Stimulated activated naive CD4-positive, alpha-beta T cell treated with Interleukin-2 at 50 U/mL for 16 hours (primary cell): ENCODE measurements at regions not wholly inside any gene's neighbourhood (a gene's known extent, or its start where the extent isn't known, plus 50 kb on each side); places are given as distances from the start of the nearest gene placed in this dataset.

ENCODE experiments used
- DNase-seq: peaks from one replicate; lab custom pipeline; 2025; lab: John Stamatoyannopoulos, UW

DNA sequence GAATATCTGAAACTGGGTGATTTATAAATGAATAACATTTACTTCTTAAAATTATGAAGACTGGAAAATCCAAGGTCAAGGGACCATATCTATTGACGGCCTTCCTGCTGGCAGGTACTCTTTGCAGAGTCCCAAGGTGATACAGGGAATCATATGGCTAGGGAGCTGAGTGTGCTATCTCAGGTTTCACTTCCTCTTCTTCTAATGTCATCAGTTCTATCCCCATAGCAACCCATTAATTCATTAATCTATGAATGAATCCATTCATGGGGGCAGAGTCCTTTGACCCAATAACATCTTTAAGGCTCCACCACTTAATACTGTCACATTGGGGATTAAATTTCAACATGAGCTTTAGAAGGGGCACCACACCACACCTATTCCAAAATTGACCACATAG, 772.0 kb downstream of the HACE1 start:
- DNase-seq: no peak

DNA sequence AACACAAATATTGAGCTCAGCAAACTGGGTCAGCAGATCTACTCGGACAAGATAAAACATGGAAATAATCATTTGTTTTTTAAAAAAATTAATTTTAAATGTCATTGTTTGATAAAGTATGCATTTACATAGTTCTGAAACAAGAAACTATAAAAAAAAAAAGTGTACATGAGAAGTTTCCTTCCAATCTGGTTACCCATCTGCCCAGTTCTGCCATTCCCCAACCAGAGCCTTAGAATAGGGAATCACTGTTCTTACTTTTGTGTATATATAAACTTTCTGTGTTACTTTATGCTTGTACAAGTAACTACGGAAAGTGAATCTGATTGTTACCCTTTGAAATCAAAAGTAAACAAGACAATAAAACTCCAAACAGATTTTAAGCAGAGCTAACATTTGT, 791.4 kb downstream of the HACE1 start:
- no peak for DNase-seq

- DNase-seq: no peak
Measured at GRCh38 chr6:104064876-104065275, 794.8 kb downstream of the HACE1 start.

- no peak for DNase-seq
Measured at GRCh38 chr6:104050455-104050854, 809.3 kb downstream of the HACE1 start.

DNA sequence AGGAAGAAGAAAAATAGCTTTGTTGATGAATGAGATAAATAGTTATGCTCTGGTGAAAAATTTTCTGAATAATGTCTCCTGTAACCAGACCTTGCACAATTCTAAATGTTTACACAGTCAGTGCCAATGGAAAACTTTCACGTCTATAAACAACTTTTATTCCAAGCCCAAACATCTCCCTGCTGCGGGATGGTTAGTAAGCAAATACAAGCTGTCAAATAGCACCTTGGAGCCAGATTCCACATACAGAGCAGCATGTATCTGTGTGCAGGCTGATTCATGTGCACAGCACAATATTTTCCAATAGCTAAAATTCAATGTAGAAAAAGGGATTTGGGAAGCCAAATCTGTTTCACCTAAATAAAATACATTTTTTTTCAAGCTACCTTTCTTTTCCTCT, 813.3 kb downstream of the HACE1 start:
- DNase-seq: no peak

GRCh38 chr6:104031346-104031745, 828.4 kb downstream of the HACE1 start:
- DNase-seq: no peak

- DNase-seq: no peak
Measured at GRCh38 chr6:104022126-104022525, 837.6 kb downstream of the HACE1 start.

GRCh38 chr6:104019075-104019753, 840.5 kb downstream of the HACE1 start:
- no peak for DNase-seq

- no peak for DNase-seq
Measured at GRCh38 chr6:104017410-104018381, 842.0 kb downstream of the HACE1 start.

DNA sequence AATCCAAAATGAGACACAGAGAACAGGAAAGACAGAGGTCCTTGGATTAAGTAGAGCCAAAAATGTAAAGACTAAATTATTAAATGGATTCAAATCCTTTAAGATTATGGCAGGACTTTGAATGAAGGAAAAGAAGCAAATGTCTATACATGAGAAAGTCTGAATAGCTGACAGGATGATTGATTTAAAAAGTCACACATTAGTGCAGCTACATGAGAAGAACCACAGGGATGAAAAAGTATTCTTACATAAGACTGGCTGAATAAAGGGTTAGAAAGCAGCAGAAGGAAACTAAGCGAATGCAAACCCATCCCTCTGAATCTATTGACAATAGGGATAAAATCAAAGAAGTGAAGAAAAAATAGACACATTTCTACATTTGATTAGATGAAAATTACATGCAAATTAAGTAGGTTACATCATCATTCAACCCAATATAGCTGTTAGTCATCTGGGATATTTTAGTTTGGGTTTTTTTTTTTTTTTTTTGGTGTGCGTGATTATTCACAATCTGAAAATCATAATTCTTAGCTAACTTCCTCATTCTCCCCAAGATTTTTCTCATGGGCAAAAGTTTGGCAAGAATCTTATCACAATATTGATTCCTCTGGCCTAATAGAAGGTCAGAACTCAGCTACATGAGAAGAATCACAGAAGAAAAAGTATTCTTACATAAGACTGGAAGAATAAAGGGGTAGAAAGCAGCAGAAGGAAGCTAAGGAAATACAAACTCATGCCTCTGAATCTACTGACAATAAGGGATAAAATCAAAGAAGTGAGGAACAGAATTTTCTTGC, 845.4 kb downstream of the HACE1 start:
- DNase-seq: no peak

DNA sequence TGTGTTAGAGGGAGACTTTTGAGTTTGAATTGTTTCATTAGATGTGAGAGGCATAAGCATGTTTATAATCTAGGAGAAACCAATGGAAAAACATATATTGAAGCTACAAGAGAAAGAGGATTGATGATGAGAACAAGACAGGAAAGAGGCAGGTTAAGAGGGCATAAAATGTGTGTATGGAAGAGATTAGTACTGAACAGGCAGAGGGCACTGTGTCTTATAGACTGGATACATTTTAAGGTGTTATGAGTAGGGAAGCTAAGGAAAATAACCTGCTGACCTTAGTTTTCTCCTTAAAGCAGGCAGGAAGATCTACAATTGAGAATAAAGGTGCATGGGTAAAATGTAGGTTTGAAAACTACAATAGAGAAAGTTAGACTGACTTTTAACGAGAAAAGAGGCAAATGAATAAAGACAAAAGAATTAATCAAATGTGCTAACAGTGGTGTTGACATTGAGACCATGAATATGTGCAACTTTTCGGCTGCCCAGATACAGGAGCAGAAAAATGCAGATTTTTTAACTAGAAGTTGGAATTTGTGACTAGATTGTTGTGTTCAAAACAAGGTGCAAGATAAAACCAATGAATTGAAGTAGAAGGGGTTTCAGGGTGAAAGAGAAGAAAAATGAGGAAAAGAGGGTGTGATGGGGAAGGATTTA, 846.3 kb downstream of the HACE1 start:
- no peak for DNase-seq

- no peak for DNase-seq
Measured at GRCh38 chr6:104010897-104011296, 848.8 kb downstream of the HACE1 start.

GRCh38 chr6:104003803-104004516, 855.8 kb downstream of the HACE1 start:
- DNase-seq: no peak

GRCh38 chr6:103995571-103995970, 864.1 kb downstream of the HACE1 start:
- no peak for DNase-seq

DNA sequence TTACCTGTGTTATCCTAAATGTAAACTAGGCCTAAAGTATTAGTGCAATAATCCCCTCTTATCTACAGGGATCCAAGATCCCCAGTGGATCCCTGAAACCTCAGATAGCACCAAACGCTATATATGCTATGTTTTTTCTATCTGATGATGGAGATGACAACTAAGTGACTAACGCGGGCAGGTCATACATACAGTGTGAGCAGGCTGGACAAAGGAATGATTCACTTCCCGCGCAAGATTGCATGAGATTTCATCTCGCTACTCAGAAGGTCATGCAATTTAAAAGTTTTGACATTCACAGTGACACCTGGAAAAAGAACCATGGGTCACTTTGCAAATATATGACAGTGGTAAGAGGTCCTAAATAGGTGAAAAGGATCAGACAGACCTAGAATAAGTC, 875.9 kb downstream of the HACE1 start:
- no peak for DNase-seq

- no peak for DNase-seq
Measured at GRCh38 chr6:103983011-103983410, 876.7 kb downstream of the HACE1 start.

- no peak for DNase-seq
Measured at GRCh38 chr6:103982574-103982973, 877.1 kb downstream of the HACE1 start.

DNA sequence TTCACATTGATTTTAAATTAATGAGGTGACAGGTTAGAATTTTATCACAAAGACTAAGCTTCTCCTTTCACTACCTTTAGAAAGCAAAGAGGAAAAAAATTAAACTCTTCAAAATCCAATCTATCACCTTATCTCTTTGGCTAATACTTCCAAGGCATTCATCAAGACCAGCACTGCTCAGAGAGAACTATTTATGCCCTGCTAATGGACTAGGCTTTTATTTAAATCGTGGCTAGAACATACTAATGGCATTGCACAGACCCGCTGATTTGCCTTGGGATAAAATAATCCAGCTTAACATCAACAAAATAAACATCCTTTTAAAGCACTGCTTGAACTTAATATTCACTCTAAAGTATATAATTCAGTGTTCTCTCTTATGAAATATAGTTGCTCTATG, 880.4 kb downstream of the HACE1 start:
- no peak for DNase-seq

- DNase-seq: no peak
Measured at GRCh38 chr6:103937389-103937788, 922.3 kb downstream of the HACE1 start.

- DNase-seq: no peak
Measured at GRCh38 chr6:103925317-103925716, 934.4 kb downstream of the HACE1 start.

GRCh38 chr6:103910018-103910417, 949.7 kb downstream of the HACE1 start:
- DNase-seq: no peak
